T-helper 1 cell treated with Interleukin-12 subunit alpha and Interleukin-12 subunit beta and Interleukin-4 antibody, amounts not matched to agents 30 μg/mL and 1 μg/mL, for 36 hours (primary cell): ENCODE measurements at regions not wholly inside any gene's neighbourhood (a gene's known extent, or its start where the extent isn't known, plus 50 kb on each side); places are given as distances from the start of the nearest gene placed in this dataset.
"Not testable (repeated sequence)": the region's sequence is repeated elsewhere in the genome, so short reads cannot be mapped to it uniquely, and the experiment has no call there.

Source experiments
- H3K27ac Mint-ChIP-seq: one replicate; pipeline ENCODE4 v1.8.0; 2021; ENCODE audit warnings: mild to moderate bottlenecking, mixed read lengths
- H3K27me3 Mint-ChIP-seq: one replicate; pipeline ENCODE4 v1.8.0; 2021; ENCODE audit warnings: low read depth, mixed read lengths
- H3K36me3 Mint-ChIP-seq: one replicate; pipeline ENCODE4 v1.8.0; 2021; ENCODE audit warnings: low read depth, mixed read lengths
- H3K4me1 Mint-ChIP-seq: one replicate; pipeline ENCODE4 v1.8.0; 2021; ENCODE audit warnings: low read depth, mixed read lengths
- H3K4me3 Mint-ChIP-seq: one replicate; pipeline ENCODE4 v1.8.0; 2021; ENCODE audit warnings: mild to moderate bottlenecking, moderate library complexity, mixed read lengths
- H3K9me3 Mint-ChIP-seq: one replicate; pipeline ENCODE4 v1.8.0; 2021; ENCODE audit warnings: mixed read lengths

GRCh38 chr6:19554356-19555225 is 282.6 kb upstream of the ID4 start:
- Mint-ChIP-seq H3K36me3 (no peaks in the 10 kb centered on the region), H3K9me3 (peaks cover 11% of the 10 kb centered on the region), H3K4me1 (no peaks in the 10 kb centered on the region), H3K27ac (no peak overlapping the region), H3K4me3 (no peak overlapping the region), H3K27me3 (no peaks in the 10 kb centered on the region)

DNA sequence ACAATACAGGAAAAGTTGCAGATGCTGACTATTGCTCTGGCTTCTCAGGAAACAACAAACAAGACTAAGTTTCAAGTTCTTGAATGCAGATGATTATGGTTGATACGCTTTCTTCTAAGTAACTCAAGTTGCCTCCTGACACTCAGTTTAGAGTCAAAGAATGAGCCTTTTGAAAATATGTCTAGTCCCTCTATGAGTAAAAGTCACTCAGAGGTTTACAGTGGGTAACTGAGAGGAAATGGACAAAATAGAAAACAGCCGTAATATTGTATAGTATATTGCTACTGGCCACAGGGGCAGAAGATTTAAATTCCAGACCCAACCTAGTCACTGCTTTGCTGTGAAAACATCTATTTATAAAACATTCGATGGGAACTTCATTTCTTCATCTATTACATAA is 280.0 kb upstream of the ID4 start:
- Mint-ChIP-seq H3K4me1 (no peaks in the 10 kb centered on the region), H3K36me3 (no peaks in the 10 kb centered on the region), H3K27me3 (no peaks in the 10 kb centered on the region), H3K27ac (no peak overlapping the region), H3K4me3 (no peak overlapping the region), H3K9me3 (peaks cover 11% of the 10 kb centered on the region)

DNA sequence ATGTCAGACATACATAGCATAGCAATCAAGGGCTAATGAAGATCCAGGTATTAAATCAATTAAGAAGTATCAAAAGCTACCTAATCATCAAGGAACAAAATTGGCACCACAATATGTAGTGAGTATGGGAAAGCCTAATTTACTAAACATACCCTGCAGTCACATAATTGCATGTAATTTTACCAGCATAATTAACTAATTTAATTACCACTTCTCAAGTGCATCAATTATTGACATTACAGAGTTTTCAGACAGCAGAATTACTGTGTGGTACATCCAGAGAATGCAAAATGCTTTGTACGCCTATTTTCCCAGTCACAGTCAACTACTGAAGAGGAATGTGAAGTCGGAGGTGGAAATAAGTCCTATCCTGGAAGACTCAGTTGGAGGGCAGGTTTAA is 279.0 kb upstream of the ID4 start:
- no peaks in the 10 kb centered on the region for H3K27me3 Mint-ChIP-seq
- H3K4me1 Mint-ChIP-seq = no peaks in the 10 kb centered on the region
- H3K36me3 Mint-ChIP-seq = no peaks in the 10 kb centered on the region
- peaks cover 4% of the 10 kb centered on the region for H3K9me3 Mint-ChIP-seq
- no peak overlapping the region for H3K27ac Mint-ChIP-seq
- H3K4me3 Mint-ChIP-seq = no peak overlapping the region

DNA sequence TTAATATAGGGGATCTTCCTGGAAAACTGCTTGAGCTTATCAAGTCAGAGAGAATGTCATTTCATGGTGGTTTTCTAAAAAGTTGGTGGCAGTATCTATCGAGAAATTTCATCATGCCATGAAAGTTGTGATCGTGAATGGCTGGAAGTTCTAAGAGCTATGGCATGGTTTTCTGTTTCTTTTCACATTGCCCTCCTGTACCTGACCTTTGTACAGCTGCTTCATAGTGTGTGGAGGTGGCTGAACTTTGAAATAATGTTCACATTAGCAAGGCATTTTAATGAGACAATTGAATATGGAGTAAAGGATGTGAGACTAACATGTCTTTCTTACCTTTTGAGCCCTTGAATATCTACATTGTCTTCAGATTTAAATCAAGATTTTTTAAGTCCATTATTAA is 278.2 kb upstream of the ID4 start:
- H3K4me3 Mint-ChIP-seq = no peak overlapping the region
- peaks cover 4% of the 10 kb centered on the region for H3K9me3 Mint-ChIP-seq
- H3K27me3 Mint-ChIP-seq = no peaks in the 10 kb centered on the region
- no peak overlapping the region for H3K27ac Mint-ChIP-seq
- no peaks in the 10 kb centered on the region for H3K36me3 Mint-ChIP-seq
- no peaks in the 10 kb centered on the region for H3K4me1 Mint-ChIP-seq

DNA sequence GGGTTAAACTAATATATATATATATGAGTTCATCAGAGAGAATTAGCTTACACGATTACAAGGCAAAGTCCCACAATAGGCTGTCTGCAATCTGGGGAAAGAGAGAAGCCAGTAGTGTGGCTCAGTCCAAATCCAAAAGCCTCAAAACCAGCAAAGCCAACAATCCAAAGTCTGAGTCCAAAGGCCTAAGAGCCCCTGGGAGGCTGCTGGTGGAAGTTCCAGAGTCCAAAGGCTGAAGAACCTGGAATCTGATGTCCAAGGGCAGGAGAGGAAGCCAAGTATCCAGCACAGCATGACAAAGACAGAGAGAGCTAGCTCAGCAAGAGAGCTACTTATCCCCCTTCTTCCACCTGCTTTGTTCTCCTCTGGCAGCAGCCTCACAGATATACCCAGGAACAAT is 274.7 kb upstream of the ID4 start:
- no peak overlapping the region for H3K27ac Mint-ChIP-seq
- no peaks in the 10 kb centered on the region for H3K4me1 Mint-ChIP-seq
- H3K27me3 Mint-ChIP-seq = no peaks in the 10 kb centered on the region
- no peaks in the 10 kb centered on the region for H3K9me3 Mint-ChIP-seq
- no peak overlapping the region for H3K4me3 Mint-ChIP-seq
- no peaks in the 10 kb centered on the region for H3K36me3 Mint-ChIP-seq

DNA sequence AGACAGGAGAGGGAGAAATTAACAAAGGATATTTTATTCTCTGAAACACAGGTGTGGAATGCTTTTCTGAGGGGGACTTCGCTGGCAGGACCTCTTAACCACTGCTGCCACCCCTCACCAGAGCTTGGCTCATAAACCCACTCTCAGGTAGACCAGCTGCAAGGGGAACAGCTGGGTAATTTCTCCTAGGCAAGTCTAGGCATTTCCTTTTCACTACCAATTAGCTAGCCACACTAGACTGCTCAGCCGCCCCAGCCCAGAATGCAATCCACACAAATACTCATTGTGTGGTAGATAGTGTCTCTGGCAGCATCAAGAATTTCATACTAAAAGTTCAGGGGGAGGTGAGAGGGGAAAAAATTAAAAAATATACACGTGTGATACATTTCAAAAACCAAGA is 267.6 kb upstream of the ID4 start:
- H3K4me3 Mint-ChIP-seq = no peak overlapping the region
- H3K27me3 Mint-ChIP-seq = no peaks in the 10 kb centered on the region
- no peaks in the 10 kb centered on the region for H3K9me3 Mint-ChIP-seq
- no peak overlapping the region for H3K27ac Mint-ChIP-seq
- no peaks in the 10 kb centered on the region for H3K4me1 Mint-ChIP-seq
- no peaks in the 10 kb centered on the region for H3K36me3 Mint-ChIP-seq

DNA sequence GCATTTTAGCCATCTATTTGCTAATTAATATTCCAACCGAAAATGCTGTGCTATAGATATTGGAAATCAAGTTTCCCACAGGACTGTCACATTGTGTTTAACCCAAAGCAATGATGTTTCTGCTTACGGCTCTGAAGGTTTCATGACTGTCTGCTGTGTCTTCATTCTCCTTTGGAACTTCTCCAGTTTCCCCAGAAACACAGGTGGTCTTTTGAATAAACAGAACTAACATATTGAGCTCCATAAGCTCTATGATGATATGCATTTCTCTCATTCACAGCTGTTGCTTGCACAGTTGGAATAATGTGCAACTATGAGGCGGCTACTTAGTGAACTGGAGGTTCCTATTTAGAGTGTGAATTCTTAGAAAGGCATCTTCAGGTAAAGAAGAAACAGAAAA is 266.0 kb upstream of the ID4 start:
- no peaks in the 10 kb centered on the region for H3K36me3 Mint-ChIP-seq
- no peaks in the 10 kb centered on the region for H3K4me1 Mint-ChIP-seq
- H3K27me3 Mint-ChIP-seq = no peaks in the 10 kb centered on the region
- no peak overlapping the region for H3K27ac Mint-ChIP-seq
- H3K4me3 Mint-ChIP-seq = no peak overlapping the region
- H3K9me3 Mint-ChIP-seq = no peaks in the 10 kb centered on the region

DNA sequence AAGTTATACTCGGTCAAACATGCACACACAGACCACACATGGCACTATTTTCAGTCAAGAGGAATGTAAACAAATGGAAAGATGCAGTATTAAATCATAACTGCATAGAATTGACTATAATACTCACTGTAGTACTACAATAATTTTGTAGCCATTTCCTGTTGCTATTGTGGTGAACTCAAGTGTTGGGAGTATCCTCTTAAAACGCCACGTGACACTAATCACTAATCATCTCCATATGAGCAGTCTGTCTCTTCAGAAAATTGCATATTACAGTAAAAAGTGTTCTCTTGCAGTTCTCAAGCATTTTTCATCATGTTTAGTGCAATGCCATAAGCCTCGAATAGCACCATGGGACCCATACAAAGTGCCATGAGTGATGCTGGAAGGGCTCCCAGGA is 258.7 kb upstream of the ID4 start:
- H3K4me1 Mint-ChIP-seq = no peaks in the 10 kb centered on the region
- no peak overlapping the region for H3K27ac Mint-ChIP-seq
- H3K27me3 Mint-ChIP-seq = no peaks in the 10 kb centered on the region
- no peaks in the 10 kb centered on the region for H3K36me3 Mint-ChIP-seq
- peaks cover 9% of the 10 kb centered on the region for H3K9me3 Mint-ChIP-seq
- no peak overlapping the region for H3K4me3 Mint-ChIP-seq

DNA sequence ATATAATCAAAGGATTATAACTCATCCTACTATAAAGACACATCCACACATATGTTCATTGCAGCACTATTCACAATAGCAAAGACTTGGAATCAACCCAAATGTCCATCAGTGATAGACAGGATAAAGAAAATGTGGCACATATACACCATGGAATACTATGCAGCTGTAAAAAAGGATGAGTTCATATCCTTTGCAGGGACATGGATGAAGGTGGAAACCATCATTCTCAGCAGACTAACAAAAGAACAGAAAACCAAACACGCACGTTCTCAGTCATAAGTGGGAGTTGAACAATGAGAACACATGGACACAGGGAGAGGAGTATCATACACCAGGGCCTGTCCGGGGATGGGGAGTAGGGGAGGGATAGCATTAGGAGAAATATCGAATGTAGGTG is 253.0 kb upstream of the ID4 start:
- H3K4me3 Mint-ChIP-seq, H3K27ac Mint-ChIP-seq, H3K27me3 Mint-ChIP-seq, H3K4me1 Mint-ChIP-seq, H3K9me3 Mint-ChIP-seq, H3K36me3 Mint-ChIP-seq: not testable (repeated sequence)

GRCh38 chr6:19587238-19587942 is 249.8 kb upstream of the ID4 start:
- H3K4me3 Mint-ChIP-seq = no peak overlapping the region
- no peaks in the 10 kb centered on the region for H3K27me3 Mint-ChIP-seq
- no peaks in the 10 kb centered on the region for H3K4me1 Mint-ChIP-seq
- no peak overlapping the region for H3K27ac Mint-ChIP-seq
- H3K36me3 Mint-ChIP-seq = no peaks in the 10 kb centered on the region
- H3K9me3 Mint-ChIP-seq = peaks cover 3% of the 10 kb centered on the region

DNA sequence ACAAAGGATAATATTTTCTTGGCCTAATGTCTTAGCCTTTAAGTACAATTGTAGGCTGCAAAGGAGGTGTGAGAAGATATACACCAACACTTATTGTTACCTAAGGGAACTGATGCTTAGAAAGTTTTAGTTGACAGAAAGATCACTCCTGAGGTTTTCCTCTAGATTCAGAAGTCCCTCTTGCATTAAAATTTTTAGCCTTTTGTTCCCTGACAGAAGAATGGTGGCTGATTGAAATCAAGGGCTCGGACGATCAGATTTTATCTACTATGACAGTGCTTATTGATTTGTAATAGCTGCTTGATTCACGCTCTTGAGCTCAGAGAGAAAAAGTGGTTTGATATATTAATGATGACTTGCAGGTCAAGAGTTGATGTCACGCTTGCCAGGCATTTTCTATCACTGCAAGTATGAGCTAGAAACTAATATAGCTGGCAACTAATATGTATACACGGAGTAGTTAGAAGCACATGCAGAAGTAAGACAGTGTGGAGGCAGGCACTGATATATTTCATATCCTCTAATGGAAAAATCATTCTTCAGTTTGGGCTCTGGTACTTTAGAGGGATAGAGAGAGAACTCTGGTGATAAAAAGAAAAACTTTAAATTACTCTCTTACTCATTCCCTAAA is 246.6 kb upstream of the ID4 start:
- Mint-ChIP-seq H3K27ac (no peak overlapping the region), H3K27me3 (no peaks in the 10 kb centered on the region), H3K4me1 (no peaks in the 10 kb centered on the region), H3K4me3 (no peak overlapping the region), H3K9me3 (no peaks in the 10 kb centered on the region), H3K36me3 (no peaks in the 10 kb centered on the region)

DNA sequence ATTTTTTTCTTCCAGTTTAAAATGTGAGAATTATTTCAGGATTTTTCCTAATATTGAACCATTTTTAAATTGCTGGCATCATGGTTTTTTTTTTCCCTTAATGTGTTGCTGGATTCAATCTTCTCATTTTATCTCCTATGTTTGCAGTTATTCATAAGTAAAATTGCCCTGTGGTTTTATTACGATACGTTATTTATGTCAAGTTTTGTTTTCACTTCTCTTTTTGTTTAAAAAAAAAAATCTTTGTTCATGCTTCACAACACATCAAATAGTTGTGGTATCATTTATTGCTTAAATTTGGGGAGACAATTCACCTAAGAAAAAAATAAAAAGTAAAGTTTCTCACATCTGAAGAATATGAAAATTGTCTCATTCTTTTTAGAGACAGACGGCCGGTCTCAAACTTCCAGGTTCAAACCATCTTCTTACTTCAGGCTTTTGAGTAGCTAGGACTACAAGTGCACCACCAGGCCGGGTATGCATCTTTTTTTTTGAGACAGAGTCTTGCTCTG is 239.3 kb upstream of the ID4 start:
- H3K4me1 Mint-ChIP-seq = no peaks in the 10 kb centered on the region
- H3K36me3 Mint-ChIP-seq = no peaks in the 10 kb centered on the region
- H3K9me3 Mint-ChIP-seq = no peaks in the 10 kb centered on the region
- H3K4me3 Mint-ChIP-seq = no peak overlapping the region
- no peak overlapping the region for H3K27ac Mint-ChIP-seq
- no peaks in the 10 kb centered on the region for H3K27me3 Mint-ChIP-seq

DNA sequence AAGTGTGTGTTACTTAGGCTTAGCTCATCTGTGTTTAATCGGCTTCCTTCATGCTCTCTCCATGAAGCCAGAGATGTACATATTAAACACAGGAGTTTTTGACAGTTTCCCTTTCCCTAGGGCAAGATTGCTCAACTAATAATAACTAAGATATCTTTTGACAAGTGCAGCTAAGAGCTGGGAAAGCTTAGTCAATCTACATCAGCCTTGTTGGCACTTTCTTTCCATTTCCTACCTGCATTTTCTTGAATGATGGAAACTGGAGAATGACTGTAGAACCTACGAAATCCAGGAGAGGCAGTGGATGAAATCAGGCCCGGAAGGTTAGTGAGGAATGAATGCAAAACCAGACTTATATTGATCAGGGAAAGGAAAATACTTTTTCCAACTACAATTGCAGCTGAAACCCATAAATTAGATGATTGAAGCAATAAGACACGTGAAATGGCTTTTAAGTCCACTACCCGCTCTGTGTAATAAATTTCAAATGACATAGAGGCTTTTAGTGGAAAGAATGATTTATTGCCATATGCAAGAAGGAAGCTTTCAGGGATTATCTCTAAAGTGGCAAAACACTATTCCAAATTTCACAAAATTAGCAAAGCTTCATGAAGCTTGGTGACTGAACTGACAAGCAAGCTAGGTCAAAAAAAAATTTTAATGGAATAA is 237.2 kb upstream of the ID4 start:
- no peaks in the 10 kb centered on the region for H3K27me3 Mint-ChIP-seq
- no peak overlapping the region for H3K27ac Mint-ChIP-seq
- H3K36me3 Mint-ChIP-seq = no peaks in the 10 kb centered on the region
- H3K4me1 Mint-ChIP-seq = no peaks in the 10 kb centered on the region
- no peaks in the 10 kb centered on the region for H3K9me3 Mint-ChIP-seq
- no peak overlapping the region for H3K4me3 Mint-ChIP-seq

- H3K27me3 Mint-ChIP-seq = no peaks in the 10 kb centered on the region
- H3K36me3 Mint-ChIP-seq = no peaks in the 10 kb centered on the region
- no peaks in the 10 kb centered on the region for H3K4me1 Mint-ChIP-seq
- H3K27ac Mint-ChIP-seq = no peak overlapping the region
- peaks cover 5% of the 10 kb centered on the region for H3K9me3 Mint-ChIP-seq
- H3K4me3 Mint-ChIP-seq = no peak overlapping the region
These were observed 234.6 kb upstream of the ID4 start for GRCh38 chr6:19602434-19603013.
